Muscle layer of colon (tissue), 2 donors: ENCODE measurements at regions not wholly inside any gene's neighbourhood (a gene's known extent, or its start where the extent isn't known, plus 50 kb on each side); places are given as distances from the start of the nearest gene placed in this dataset.

ENCODE experiments used
- H3K27ac ChIP-seq: one replicate; pipeline ENCODE4 v1.7.0; 2013; ENCODE audit warnings: low read depth, mild to moderate bottlenecking, low read length, moderate library complexity
- H3K27me3 ChIP-seq, 2 donors: one replicate each; pipeline ENCODE4 v1.7.0; 2013; ENCODE audit warnings: low read length in 2 of 2, mild to moderate bottlenecking in 2 of 2; ENCODE audit not compliant: insufficient read depth in 2 of 2, control insufficient read depth in 1 of 2
- H3K36me3 ChIP-seq: one replicate; pipeline ENCODE4 v1.7.0; 2013; ENCODE audit warnings: mild to moderate bottlenecking, low read length; ENCODE audit not compliant: insufficient read depth
- H3K4me1 ChIP-seq: one replicate; pipeline ENCODE4 v1.7.0; 2013; ENCODE audit warnings: mild to moderate bottlenecking, low read length; ENCODE audit not compliant: insufficient read depth
- H3K4me3 ChIP-seq, 2 donors: one replicate each; pipeline ENCODE4 v1.7.0; 2013; ENCODE audit warnings: low read length in 2 of 2, low read depth in 1 of 2, mild to moderate bottlenecking in 1 of 2, moderate library complexity in 1 of 2
- H3K9ac ChIP-seq: one replicate; pipeline ENCODE4 v1.7.0; 2013; ENCODE audit warnings: low read length
- H3K9me3 ChIP-seq: one replicate; pipeline ENCODE4 v1.7.0; 2013; ENCODE audit warnings: mild to moderate bottlenecking, low read length
- donor health status: abdominal sarcoma.
- donor health status: Adenocarcinoma of cecum.

- Histone ChIP-seq H3K27me3 (no peaks in the 10 kb centered on the region), H3K9me3 (peaks cover 4% of the 10 kb centered on the region), H3K9ac (no peak overlapping the region), H3K4me1 (no peaks in the 10 kb centered on the region), H3K36me3 (no peaks in the 10 kb centered on the region), H3K4me3 (no peak overlapping the region), H3K27ac (no peak overlapping the region)
Observed at GRCh38 chr2:120618830-120619229, 116.8 kb upstream of the GLI2 start.

GRCh38 chr2:120619579-120619978, 116.1 kb upstream of the GLI2 start:
- H3K4me3 ChIP-seq = no peak overlapping the region
- peaks cover 4% of the 10 kb centered on the region for H3K9me3 ChIP-seq
- no peaks in the 10 kb centered on the region for H3K36me3 ChIP-seq
- H3K4me1 ChIP-seq = no peaks in the 10 kb centered on the region
- H3K27me3 ChIP-seq = no peaks in the 10 kb centered on the region
- H3K27ac ChIP-seq = no peak overlapping the region
- no peak overlapping the region for H3K9ac ChIP-seq

GRCh38 chr2:120620025-120620793, 115.5 kb upstream of the GLI2 start:
- no peak overlapping the region for H3K4me3 ChIP-seq

DNA sequence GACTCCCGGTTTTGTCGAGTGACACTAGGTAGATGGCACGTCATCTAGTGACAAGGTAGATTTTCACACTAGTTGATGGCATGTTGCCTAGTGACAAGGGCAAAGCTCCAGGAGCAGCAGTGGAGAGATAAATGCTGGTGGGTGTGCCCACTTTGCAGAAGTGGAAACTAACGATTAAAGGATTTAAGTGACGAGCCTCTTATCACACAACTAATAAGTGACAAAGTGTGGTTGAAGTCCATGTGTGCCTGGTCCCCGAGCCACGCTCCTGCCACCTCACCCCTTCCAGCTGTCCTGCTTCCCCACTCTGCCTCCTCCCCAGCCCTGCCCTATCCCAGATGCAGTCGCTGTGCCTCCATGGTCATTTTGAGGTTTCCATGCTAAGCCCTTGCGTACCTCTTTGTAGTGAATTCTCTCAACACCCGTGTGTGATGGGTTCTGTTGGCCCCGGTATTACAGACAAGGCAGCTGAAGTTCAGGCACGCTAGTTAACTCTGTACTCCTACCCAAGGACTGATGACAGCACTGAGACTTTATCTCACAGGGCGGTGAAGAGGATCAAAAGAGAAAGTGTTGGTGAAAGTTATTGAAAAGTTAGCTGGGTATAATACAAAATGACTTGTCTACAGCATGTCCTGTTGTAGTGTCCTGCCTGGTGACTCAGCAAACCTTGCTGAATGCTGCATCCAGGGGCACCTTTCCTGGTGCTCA, 113.4 kb upstream of the GLI2 start:
- H3K27ac ChIP-seq = no peak overlapping the region
- no peaks in the 10 kb centered on the region for H3K4me1 ChIP-seq
- H3K4me3 ChIP-seq = no peak overlapping the region
- no peak overlapping the region for H3K9ac ChIP-seq
- no peaks in the 10 kb centered on the region for H3K36me3 ChIP-seq
- no peaks in the 10 kb centered on the region for H3K27me3 ChIP-seq
- peaks cover 4% of the 10 kb centered on the region for H3K9me3 ChIP-seq

More at GRCh38 chr2:120620025-120620793, 115.5 kb upstream of the GLI2 start:
- H3K36me3 ChIP-seq = no peaks in the 10 kb centered on the region
- H3K9me3 ChIP-seq = peaks cover 4% of the 10 kb centered on the region
- no peak overlapping the region for H3K27ac ChIP-seq
- H3K4me1 ChIP-seq = no peaks in the 10 kb centered on the region
- H3K9ac ChIP-seq = no peak overlapping the region
- no peaks in the 10 kb centered on the region for H3K27me3 ChIP-seq

- Histone ChIP-seq H3K4me1 (no peaks in the 10 kb centered on the region), H3K27ac (no peak overlapping the region), H3K9me3 (peaks cover 4% of the 10 kb centered on the region)
Observed at GRCh38 chr2:120622886-120623753, 112.5 kb upstream of the GLI2 start.

DNA sequence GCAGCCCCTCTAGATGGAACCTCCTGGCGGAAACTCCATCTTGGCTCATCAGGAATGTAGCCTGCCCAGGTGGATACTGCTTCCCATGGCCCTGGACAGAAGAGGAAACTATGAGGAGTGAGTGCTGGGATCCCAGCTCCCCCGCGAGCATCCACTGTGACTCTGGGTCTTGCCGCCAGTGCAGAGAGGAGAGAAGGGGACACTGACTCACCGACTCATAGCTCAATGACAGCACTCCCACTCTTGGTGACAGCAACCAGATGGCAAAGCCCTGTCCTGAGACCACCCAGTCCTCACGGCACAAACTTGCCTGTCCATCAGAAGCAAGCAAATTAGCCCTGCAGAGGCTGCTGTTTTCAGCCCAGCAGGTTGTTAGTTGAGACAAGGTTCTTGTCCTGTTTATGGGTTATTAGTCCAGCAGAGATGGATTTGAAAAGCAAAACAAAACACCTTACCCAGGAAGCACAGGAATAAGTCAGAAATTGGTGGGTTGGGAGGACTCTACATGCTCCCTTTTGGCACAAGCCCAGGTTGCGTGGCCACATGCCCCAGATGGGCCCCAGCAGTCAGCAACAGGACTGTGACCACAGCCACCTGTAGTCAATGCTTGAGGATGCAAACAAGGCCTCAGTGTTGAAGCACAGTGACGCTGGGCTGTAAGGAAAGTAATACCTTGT, 111.5 kb upstream of the GLI2 start:
- Histone ChIP-seq H3K27ac (no peak overlapping the region), H3K27me3 (no peaks in the 10 kb centered on the region), H3K9me3 (peaks cover 4% of the 10 kb centered on the region), H3K9ac (no peak overlapping the region), H3K4me1 (no peaks in the 10 kb centered on the region), H3K36me3 (no peaks in the 10 kb centered on the region), H3K4me3 (no peak overlapping the region)

More at GRCh38 chr2:120622886-120623753, 112.5 kb upstream of the GLI2 start:
- H3K4me3 ChIP-seq = no peak overlapping the region
- no peaks in the 10 kb centered on the region for H3K36me3 ChIP-seq
- H3K27me3 ChIP-seq = no peaks in the 10 kb centered on the region
- no peak overlapping the region for H3K9ac ChIP-seq

- Histone ChIP-seq H3K27me3 (no peaks in the 10 kb centered on the region), H3K4me3 (no peak overlapping the region), H3K4me1 (no peaks in the 10 kb centered on the region), H3K9ac (no peak overlapping the region), H3K36me3 (no peaks in the 10 kb centered on the region), H3K27ac (no peak overlapping the region), H3K9me3 (peaks cover 4% of the 10 kb centered on the region)
Observed at GRCh38 chr2:120624738-120625446, 110.8 kb upstream of the GLI2 start.

- Histone ChIP-seq H3K4me1 (no peaks in the 10 kb centered on the region), H3K27ac (no peak overlapping the region), H3K4me3 (no peak overlapping the region), H3K36me3 (no peaks in the 10 kb centered on the region), H3K27me3 (no peaks in the 10 kb centered on the region), H3K9me3 (peaks cover 4% of the 10 kb centered on the region), H3K9ac (no peak overlapping the region)
Observed at GRCh38 chr2:120625865-120626560, 109.7 kb upstream of the GLI2 start.

DNA sequence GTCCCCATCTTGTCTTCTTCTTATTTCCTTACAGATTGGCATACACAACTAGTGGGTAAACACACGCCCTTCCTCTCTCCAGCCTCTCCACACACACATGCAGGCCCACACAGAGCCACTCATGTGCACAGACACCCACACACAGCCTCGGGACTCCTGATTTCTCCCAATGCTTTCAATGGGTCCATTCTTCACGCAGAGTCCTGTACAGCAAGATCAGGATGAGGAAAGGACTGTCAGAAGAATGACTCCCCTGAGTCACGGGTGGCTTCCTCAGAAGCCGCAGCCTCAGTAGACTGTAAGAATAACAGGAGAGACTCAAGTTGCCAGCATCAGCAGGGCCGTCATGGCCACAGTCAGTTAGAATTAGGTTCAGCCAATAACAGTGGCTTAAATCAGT, 109.1 kb upstream of the GLI2 start:
- Histone ChIP-seq H3K4me1 (no peaks in the 10 kb centered on the region), H3K4me3 (no peak overlapping the region), H3K9ac (no peak overlapping the region), H3K27me3 (no peaks in the 10 kb centered on the region), H3K36me3 (no peaks in the 10 kb centered on the region), H3K9me3 (peaks cover 4% of the 10 kb centered on the region), H3K27ac (no peak overlapping the region)

DNA sequence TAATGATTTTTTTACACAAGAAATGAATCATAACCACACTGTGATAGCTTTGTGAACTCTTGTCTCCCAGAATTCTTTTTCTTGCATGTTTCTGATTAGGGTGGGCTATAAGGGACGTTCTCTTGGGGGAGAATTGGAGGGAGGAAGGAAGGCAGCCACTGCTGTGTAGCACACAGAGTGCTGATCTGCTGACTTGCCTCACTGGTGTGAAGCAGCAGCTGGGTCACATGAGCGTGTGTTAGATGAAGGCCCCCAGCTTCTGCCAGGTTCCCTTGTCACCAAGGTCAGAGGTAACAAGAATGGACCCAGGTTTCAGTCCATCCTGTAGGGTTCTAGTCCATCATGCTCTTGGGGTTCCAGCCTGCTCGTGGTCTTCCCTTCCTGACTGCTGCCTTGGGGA, 107.4 kb upstream of the GLI2 start:
- Histone ChIP-seq H3K27me3 (no peaks in the 10 kb centered on the region), H3K9ac (no peak overlapping the region), H3K4me3 (no peak overlapping the region), H3K9me3 (no peaks in the 10 kb centered on the region), H3K27ac (no peak overlapping the region), H3K4me1 (peaks cover 6% of the 10 kb centered on the region), H3K36me3 (no peaks in the 10 kb centered on the region)
